Activated naive CD4-positive, alpha-beta T cell treated with anti-CD3 and anti-CD28 coated beads, Interleukin-2, amount 50 U/mL, for 72 hours (primary cell): ENCODE measurements at regions not wholly inside any gene's neighbourhood (a gene's known extent, or its start where the extent isn't known, plus 50 kb on each side); places are given as distances from the start of the nearest gene placed in this dataset.
A peak's percentile ranks its signal among the peaks of the same experiment; 100 is the strongest.

Experiments
- ATAC-seq, 2 donors: fragments of 150-1000 bp; cut with Tn5 transposase; 2 replicates each; pipeline ENCODE4 v1.10.0; 2021; ENCODE audit warnings: mild to moderate bottlenecking in 2 of 2, moderate library complexity in 2 of 2
- DNase-seq, 2 donors: peaks; one replicate each; pipeline ENCODE4 v3.0.0; 2021 to 2022; ENCODE audit warnings: low spot score in 2 of 2
- H3K27ac Mint-ChIP-seq, 2 donors: one replicate each; pipeline ENCODE4 v1.8.0; 2022; ENCODE audit warnings: mild to moderate bottlenecking in 2 of 2, mixed read lengths in 2 of 2
- H3K36me3 Mint-ChIP-seq, 2 donors: one replicate each; pipeline ENCODE4 v1.8.0; 2022; ENCODE audit warnings: mixed read lengths in 2 of 2
- H3K9me3 Mint-ChIP-seq, 2 donors: one replicate each; pipeline ENCODE4 v1.8.0; 2022; ENCODE audit warnings: mixed read lengths in 2 of 2

DNA sequence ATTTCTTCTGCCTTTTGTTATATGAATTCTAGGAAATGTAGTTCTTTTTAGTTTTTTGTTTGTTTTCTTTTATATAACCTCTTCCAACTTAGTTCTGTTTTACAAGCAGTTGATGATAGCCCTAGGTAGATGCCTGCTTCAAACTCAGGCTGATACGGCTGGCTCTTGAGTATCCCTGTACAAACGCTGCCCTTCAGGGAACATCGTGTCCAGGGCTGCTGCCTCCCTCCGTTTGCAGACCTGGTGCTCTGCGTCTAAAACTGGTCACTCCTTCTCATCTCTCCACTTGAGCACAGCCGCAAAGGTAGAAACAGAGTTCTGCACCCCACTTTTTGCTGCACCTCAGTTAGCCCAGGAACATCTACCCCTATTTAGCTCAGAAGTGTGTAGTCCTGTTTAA lies 310.1 kb downstream of the PRL start:
- no peaks in the 10 kb centered on the region for H3K36me3 Mint-ChIP-seq
- no peak overlapping the region for H3K27ac Mint-ChIP-seq
- peaks cover 1 to 3% of the 10 kb centered on the region in 2 donors for H3K9me3 Mint-ChIP-seq
- ATAC-seq (no peak), DNase-seq (no peak)

GRCh38 chr6:21987501-21987957 lies 309.3 kb downstream of the PRL start:
- Mint-ChIP-seq H3K36me3 (no peaks in the 10 kb centered on the region), H3K27ac (no peak overlapping the region), H3K9me3 (no peaks in the 10 kb centered on the region)
- ATAC-seq (peak in 1 of 2 donors; percentile 61), DNase-seq (no peak)

GRCh38 chr6:21990577-21990976 lies 306.3 kb downstream of the PRL start:
- Mint-ChIP-seq H3K9me3 (no peaks in the 10 kb centered on the region), H3K36me3 (no peaks in the 10 kb centered on the region), H3K27ac (no peak overlapping the region)
- ATAC-seq (no peak), DNase-seq (no peak)

- DNase-seq (no peak), ATAC-seq (peak; percentile 83 to 88)
- H3K9me3 Mint-ChIP-seq, result no peaks in the 10 kb centered on the region
- no peaks in the 10 kb centered on the region for H3K36me3 Mint-ChIP-seq
- H3K27ac Mint-ChIP-seq, result no peak overlapping the region
Measured at GRCh38 chr6:21992178-21992967, 304.5 kb downstream of the PRL start.

GRCh38 chr6:21993841-21994240 lies 303.0 kb downstream of the PRL start:
- no peaks in the 10 kb centered on the region for H3K9me3 Mint-ChIP-seq
- ATAC-seq (no peak), DNase-seq (no peak)
- no peaks in the 10 kb centered on the region for H3K36me3 Mint-ChIP-seq
- H3K27ac Mint-ChIP-seq, result no peak overlapping the region

- no peaks in the 10 kb centered on the region for H3K9me3 Mint-ChIP-seq
- no peak overlapping the region for H3K27ac Mint-ChIP-seq
- ATAC-seq, result peak in 1 of 2 donors; percentile 20
- H3K36me3 Mint-ChIP-seq, result no peaks in the 10 kb centered on the region
- no peak for DNase-seq
Measured at GRCh38 chr6:21994821-21995220, 302.0 kb downstream of the PRL start.

DNA sequence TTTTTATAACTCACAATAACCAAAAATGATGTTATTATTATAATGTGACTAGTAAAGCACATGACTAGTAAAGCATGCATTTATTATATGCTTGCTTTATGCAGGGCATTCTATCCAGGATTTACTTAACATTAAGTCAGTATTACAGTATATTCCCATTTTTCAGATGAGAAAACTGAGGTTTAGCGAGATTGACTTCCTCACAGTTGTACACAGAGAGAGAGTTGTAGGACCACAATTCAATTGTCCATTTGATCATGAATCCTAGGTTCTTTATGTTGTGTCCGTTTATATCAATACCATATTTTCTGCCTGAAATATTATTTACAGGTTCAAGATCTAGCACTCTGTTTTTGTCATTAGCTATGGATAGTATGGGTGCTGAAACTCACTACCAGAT lies 301.5 kb downstream of the PRL start:
- H3K27ac Mint-ChIP-seq, result no peak overlapping the region
- ATAC-seq (no peak), DNase-seq (no peak)
- no peaks in the 10 kb centered on the region for H3K9me3 Mint-ChIP-seq
- H3K36me3 Mint-ChIP-seq, result no peaks in the 10 kb centered on the region

DNA sequence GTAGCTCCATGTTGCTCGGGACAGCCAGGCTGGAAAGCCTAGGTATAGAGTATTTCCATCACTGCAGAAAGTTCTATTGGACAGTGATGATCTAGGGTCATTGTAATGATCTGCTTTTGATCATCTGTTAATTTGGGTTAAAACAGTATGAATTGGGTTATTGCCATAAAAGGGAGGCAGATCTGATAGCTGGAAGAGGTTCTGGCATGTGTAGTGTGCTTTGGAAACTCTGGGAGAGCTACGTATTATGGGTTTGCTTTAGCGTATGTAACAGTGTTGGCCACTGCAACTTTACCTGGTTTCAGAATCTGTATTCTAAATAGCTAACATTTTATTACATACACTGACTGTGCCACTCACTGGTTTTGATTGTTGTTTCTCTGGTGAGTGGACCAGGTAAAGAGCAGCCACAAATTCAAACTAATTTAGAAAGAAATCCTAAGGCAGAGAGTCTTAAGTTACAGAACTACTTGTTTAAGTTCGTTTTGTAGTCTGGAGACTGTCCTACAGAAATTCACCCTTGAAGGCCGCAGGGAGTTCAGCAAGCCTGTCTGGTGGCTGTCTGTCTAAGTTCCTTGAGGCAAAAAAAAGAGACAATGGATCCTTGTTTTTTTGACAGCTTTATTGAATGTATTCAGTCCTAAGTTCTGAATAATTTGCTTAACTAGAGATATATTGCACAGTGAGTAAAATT lies 300.3 kb downstream of the PRL start:
- no peaks in the 10 kb centered on the region for H3K9me3 Mint-ChIP-seq
- H3K36me3 Mint-ChIP-seq, result no peaks in the 10 kb centered on the region
- DNase-seq (no peak), ATAC-seq (no peak)
- H3K27ac Mint-ChIP-seq, result no peak overlapping the region

DNA sequence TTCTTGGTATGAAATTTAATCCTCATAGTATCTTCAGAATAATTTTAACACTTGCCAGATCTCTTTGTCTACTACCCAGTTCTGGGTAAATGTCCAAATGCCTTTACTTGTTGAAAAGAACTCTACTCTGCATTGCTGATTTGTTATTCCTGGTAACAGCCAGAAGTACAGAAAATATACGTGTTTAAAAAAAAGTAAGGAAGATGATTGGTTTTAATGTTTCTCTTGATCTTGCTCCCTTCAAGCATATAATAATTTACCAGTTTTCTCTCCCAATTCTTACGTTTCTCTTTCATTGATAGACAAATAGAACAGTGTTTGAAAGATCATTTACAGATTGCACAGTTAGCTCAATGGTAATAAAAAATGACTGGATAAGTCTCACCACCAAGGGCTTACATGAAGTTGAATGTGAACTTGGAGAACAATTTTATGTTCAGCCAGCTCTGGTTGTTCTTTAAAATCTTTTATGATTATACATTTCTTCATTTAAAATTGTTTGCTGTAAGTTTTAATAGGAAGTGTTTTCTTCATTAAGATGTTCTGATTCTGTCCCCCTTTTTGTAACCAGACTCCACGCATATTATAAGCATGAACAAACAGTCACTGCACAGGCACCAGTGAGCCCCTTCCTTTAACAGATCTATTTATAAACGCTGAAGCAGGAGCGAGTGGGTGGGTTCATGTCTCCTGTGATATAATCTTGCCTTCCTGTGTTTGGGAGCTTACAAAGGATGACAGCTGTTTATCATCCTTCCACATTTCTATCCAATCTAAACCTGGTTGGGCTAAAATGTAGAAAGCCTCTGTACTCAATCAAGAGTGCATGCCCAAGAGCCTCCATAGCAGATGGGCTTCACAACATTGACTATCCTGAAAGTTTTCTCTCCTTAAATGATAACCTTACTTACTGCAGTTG lies 299.5 kb downstream of the PRL start:
- Mint-ChIP-seq H3K36me3 (no peaks in the 10 kb centered on the region), H3K9me3 (no peaks in the 10 kb centered on the region), H3K27ac (no peak overlapping the region)
- DNase-seq (no peak), ATAC-seq (no peak)

GRCh38 chr6:21998582-21998981 lies 298.3 kb downstream of the PRL start:
- H3K27ac Mint-ChIP-seq, result no peak overlapping the region
- ATAC-seq, result no peak

DNA sequence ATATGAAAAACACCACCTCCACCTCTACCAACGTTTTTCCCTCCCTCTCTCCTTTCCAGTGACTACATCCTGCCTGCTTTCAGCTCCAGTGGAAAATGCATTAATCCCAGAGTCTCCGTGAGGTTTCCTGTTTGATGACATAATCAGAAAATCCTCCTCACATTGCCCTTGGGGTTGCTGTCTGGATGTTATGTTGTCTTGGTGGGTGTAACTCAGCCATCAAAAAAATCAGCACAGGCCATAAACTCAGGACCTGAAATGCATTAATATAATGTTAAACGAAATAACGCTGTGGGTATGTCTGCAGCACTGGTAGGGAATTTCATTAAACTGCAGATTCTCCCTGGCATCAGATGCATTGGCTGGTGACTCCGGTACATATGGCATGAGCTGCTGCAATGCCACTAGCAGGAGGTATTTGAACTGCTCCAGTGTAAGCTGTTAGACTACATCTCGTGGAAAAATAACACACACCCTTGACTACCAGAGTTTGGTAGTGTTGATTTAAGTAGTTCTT lies 297.8 kb downstream of the PRL start:
- Mint-ChIP-seq H3K27ac (no peak overlapping the region), H3K36me3 (no peaks in the 10 kb centered on the region), H3K9me3 (no peaks in the 10 kb centered on the region)
- DNase-seq (no peak), ATAC-seq (no peak)

More at GRCh38 chr6:21998582-21998981, 298.3 kb downstream of the PRL start:
- no peaks in the 10 kb centered on the region for H3K36me3 Mint-ChIP-seq
- H3K9me3 Mint-ChIP-seq, result no peaks in the 10 kb centered on the region
- DNase-seq, result no peak

GRCh38 chr6:21999741-22000140 lies 297.1 kb downstream of the PRL start:
- no peaks in the 10 kb centered on the region for H3K9me3 Mint-ChIP-seq
- no peaks in the 10 kb centered on the region for H3K36me3 Mint-ChIP-seq
- H3K27ac Mint-ChIP-seq, result no peak overlapping the region
- ATAC-seq (no peak), DNase-seq (no peak)

DNA sequence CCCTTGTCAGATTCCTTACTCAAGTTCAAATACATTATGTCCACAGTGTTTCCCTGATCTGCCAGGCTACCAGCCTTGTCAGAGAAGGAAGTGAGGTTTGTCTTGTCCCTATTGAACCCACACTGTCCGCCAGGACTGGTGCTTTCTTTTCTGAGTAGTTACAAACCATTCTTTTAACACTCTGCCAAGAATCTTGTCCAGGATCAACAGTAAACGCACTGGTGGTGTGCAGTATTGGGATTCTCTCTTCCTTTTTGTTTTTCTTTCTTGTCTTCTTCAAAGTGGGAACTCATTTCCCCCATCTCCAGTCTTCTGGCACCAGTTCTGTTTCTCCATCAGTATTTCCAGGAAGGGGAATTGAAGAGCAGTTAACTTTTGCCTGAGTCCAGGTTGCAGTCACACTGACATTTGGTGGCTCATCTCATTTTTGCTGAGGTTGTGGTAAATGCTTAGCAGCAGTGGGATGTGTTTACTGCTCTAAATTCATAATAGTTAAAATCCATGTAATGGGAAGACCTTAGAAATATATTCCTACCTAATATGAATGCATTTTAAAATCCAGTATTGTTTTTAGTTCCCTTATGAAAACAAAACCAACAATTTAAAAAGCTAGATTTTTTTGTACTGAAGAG lies 295.3 kb downstream of the PRL start:
- no peaks in the 10 kb centered on the region for H3K36me3 Mint-ChIP-seq
- H3K27ac Mint-ChIP-seq, result no peak overlapping the region
- H3K9me3 Mint-ChIP-seq, result no peaks in the 10 kb centered on the region
- no peak for DNase-seq
- no peak for ATAC-seq

GRCh38 chr6:22003287-22003686 lies 293.5 kb downstream of the PRL start:
- no peaks in the 10 kb centered on the region for H3K9me3 Mint-ChIP-seq
- ATAC-seq (no peak), DNase-seq (no peak)
- H3K36me3 Mint-ChIP-seq, result no peaks in the 10 kb centered on the region
- H3K27ac Mint-ChIP-seq, result no peak overlapping the region

DNA sequence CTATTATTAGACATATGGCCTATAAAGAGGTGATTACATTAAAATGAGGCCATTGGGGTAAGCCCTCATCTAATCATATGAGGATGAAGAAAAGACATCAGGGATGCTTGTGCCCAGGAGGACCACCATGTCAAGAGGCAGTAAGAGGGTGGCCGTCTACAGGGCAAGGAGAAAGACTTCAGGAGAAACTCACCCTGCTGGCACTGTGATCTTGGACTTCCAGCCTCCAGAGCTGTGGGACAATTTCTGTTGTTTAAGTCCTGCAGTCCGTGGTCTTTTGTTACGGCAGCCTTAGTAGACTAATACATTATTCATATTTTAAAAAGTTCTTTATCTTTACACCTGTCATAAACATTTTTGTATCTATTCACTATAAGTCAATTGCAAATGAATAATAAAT lies 290.0 kb downstream of the PRL start:
- Mint-ChIP-seq H3K36me3 (no peaks in the 10 kb centered on the region), H3K27ac (no peak overlapping the region), H3K9me3 (peaks cover 0 to 4% of the 10 kb centered on the region in 2 donors)
- DNase-seq (no peak), ATAC-seq (no peak)

DNA sequence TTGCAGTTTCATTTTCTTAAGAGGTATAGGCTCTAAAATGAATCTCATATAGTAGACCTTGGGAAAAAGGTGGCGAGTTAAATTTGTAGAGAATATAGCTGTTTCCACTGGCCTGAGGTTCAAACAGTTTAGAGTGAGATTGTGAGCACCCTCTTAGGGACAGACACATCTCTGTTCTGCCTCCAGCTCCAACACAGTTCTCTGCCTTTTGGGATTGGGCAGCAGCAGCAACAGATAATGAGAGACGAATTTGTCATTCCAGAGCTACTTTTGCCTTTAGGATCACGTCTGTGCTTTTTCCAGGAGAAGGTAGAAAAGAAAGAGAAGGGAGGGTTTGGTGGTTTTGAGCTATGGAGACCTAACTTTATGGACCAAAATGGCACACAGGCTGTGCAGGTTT lies 289.4 kb downstream of the PRL start:
- H3K27ac Mint-ChIP-seq, result no peak overlapping the region
- peaks cover 0 to 4% of the 10 kb centered on the region in 2 donors for H3K9me3 Mint-ChIP-seq
- ATAC-seq (no peak), DNase-seq (no peak)
- H3K36me3 Mint-ChIP-seq, result no peaks in the 10 kb centered on the region
